ENCODE measurements at regions not wholly inside any gene's neighbourhood (a gene's known extent, or its start where the extent isn't known, plus 50 kb on each side); places are given as distances from the start of the nearest gene placed in this dataset.

- no peak for DNase-seq
Observed at GRCh38 chr13:111394211-111394922, 73.9 kb downstream of the TEX29 start.

- DNase-seq = no peak
Observed at GRCh38 chr13:111395511-111396393, 75.3 kb downstream of the TEX29 start.

- DNase-seq = no peak
Observed at GRCh38 chr13:111396457-111396856, 76.0 kb downstream of the TEX29 start.

GRCh38 chr13:111397202-111397880 is 76.9 kb downstream of the TEX29 start:
- DNase-seq = no peak

- no peak for DNase-seq
Observed at GRCh38 chr13:111398196-111398595, 77.8 kb downstream of the TEX29 start.

- DNase-seq = peak; percentile 39 to 58
Observed at GRCh38 chr13:111398715-111399299, 78.4 kb downstream of the TEX29 start.

GRCh38 chr13:111399334-111399733 is 78.9 kb downstream of the TEX29 start:
- no peak for DNase-seq

- DNase-seq = no peak
Observed at GRCh38 chr13:111399776-111400538, 79.5 kb downstream of the TEX29 start.

GRCh38 chr13:111401151-111401550 is 80.7 kb downstream of the TEX29 start:
- no peak for DNase-seq

GRCh38 chr13:111401755-111402154 is 81.3 kb downstream of the TEX29 start:
- no peak for DNase-seq

- no peak for DNase-seq
Observed at GRCh38 chr13:111402441-111402840, 82.0 kb downstream of the TEX29 start.

- no peak for DNase-seq
Observed at GRCh38 chr13:111403266-111403665, 82.8 kb downstream of the TEX29 start.

GRCh38 chr13:111404746-111405145 is 84.3 kb downstream of the TEX29 start:
- no peak for DNase-seq

- no peak for DNase-seq
Observed at GRCh38 chr13:111406636-111407035, 86.2 kb downstream of the TEX29 start.

GRCh38 chr13:111407381-111408131 is 87.1 kb downstream of the TEX29 start:
- DNase-seq = no peak

- no peak for DNase-seq
Observed at GRCh38 chr13:111409413-111409812, 89.0 kb downstream of the TEX29 start.

- no peak for DNase-seq
Observed at GRCh38 chr13:111410232-111411021, 90.0 kb downstream of the TEX29 start.

GRCh38 chr13:111411151-111411858 is 90.9 kb downstream of the TEX29 start:
- no peak for DNase-seq

GRCh38 chr13:111411919-111412650 is 91.6 kb downstream of the TEX29 start:
- no peak for DNase-seq
